Gastrocnemius medialis (tissue), 4 donors: ENCODE measurements at regions not wholly inside any gene's neighbourhood (a gene's known extent, or its start where the extent isn't known, plus 50 kb on each side); places are given as distances from the start of the nearest gene placed in this dataset.

Experiments
- ATAC-seq, 2 donors: fragments of 150-250 bp; one replicate each; pipeline ENCODE4 v1.9.1; 2016
- DNase-seq, 2 donors: peaks; one replicate each; pipeline ENCODE4 v3.0.0-alpha.2; 2019
- H3K27ac ChIP-seq, 4 donors: fragments of 200-600 bp; sonication (generic); 1 replicate in 1 of 4; 2 replicates in 3 of 4; pipeline ENCODE4 v1.5.1; 2016 to 2018; ENCODE audit warnings: mild to moderate bottlenecking in 2 of 4, moderate library complexity in 1 of 4
- H3K27me3 ChIP-seq, 3 donors: fragments of 200-600 bp; sonication (generic) in 2 of 3; 1 replicate in 1 of 3; 2 replicates in 2 of 3; pipeline versions ENCODE4 v1.5.1 to v1.6.0; 2016 to 2019; ENCODE audit warnings: mild to moderate bottlenecking in 1 of 3, moderate library complexity in 1 of 3
- H3K36me3 ChIP-seq, 2 donors: fragments of 200-600 bp; sonication (generic) in 1 of 2; one replicate each; pipeline ENCODE4 v1.5.1; 2017 to 2018
- H3K4me1 ChIP-seq, 2 donors: fragments of 200-600 bp; sonication (generic) in 1 of 2; one replicate each; pipeline ENCODE4 v1.5.1; 2016 to 2017; ENCODE audit warnings: mild to moderate bottlenecking in 2 of 2
- H3K4me3 ChIP-seq, 4 donors: fragments of 200-600 bp; sonication (generic) in 3 of 4; 1 replicate in 1 of 4; 2 replicates in 3 of 4; pipeline ENCODE4 v1.5.1; 2016 to 2019; ENCODE audit warnings: mild to moderate bottlenecking in 2 of 4
- H3K9me3 ChIP-seq, 3 donors: fragments of 200-600 bp; sonication (generic) in 2 of 3; 1 replicate in 1 of 3; 2 replicates in 2 of 3; pipeline ENCODE4 v1.5.1; 2016 to 2019
- CTCF ChIP-seq, 5 experiments: fragments of 450-650 bp in 3 of 5; fragments of 200-600 bp in 2 of 5; sonication (generic) in 2 of 5; IDR thresholded peaks in 4 of 5; conservative IDR thresholded peaks in 1 of 5; 1 replicate in 4 of 5; 2 replicates in 1 of 5; pipeline ENCODE4 v1.5.1; 2016 to 2019; ENCODE audit warnings: antibody characterized with exemption in 5 of 5, mild to moderate bottlenecking in 3 of 5, moderate library complexity in 3 of 5
- POLR2A ChIP-seq, 2 donors: fragments of 450-650 bp; IDR thresholded peaks; one replicate each; pipeline ENCODE4 v1.6.1; 2017; ENCODE audit warnings: antibody characterized with exemption in 2 of 2, mild to moderate bottlenecking in 2 of 2, moderate library complexity in 2 of 2
- in situ Hi-C, 4 donors: fragments of 200-750 bp; cut with MboI; loops; one replicate each; pipeline versions ENCODE4 v1.15.0 to v1.8.0; 2017; ENCODE audit warnings: low sequenced_read_pairs in 4 of 4
- intact Hi-C: fragments of 100-400 bp; cut with DNase I; formaldehyde crosslinking; loops from one replicate; pipeline ENCODE4 v1.15.1; 2023; ENCODE audit warnings: low total_unique reads

- in situ Hi-C loops (no loop called here), intact Hi-C loops (no loop called here)
- no peak for DNase-seq
- Histone ChIP-seq H3K4me1 (no peaks in the 10 kb centered on the region), H3K27me3 (peaks cover 7 to 16% (median 14%) of the 10 kb centered on the region in 3 donors), H3K27ac (no peak overlapping the region), H3K4me3 (no peak overlapping the region), H3K9me3 (no peaks in the 10 kb centered on the region), H3K36me3 (no peaks in the 10 kb centered on the region)
- no peak for TF ChIP-seq CTCF (IDR thresholded peaks at IDR 0.05 in 4 of 5, conservative IDR thresholded peaks at IDR 0.05 in 1 of 5)
- no peak for TF ChIP-seq POLR2A (IDR thresholded peaks at IDR 0.05)
- ATAC-seq, result no peak
These were observed 120.2 kb upstream of the RPL38 start for GRCh38 chr17:74083321-74083720.

GRCh38 chr17:74085434-74085833 lies 118.0 kb upstream of the RPL38 start:
- H3K4me3 ChIP-seq, result no peak overlapping the region
- peaks cover 7 to 15% (median 12%) of the 10 kb centered on the region in 3 donors for H3K27me3 ChIP-seq
- H3K4me1 ChIP-seq, result no peaks in the 10 kb centered on the region
- in situ Hi-C loops, result no loop called here
- H3K36me3 ChIP-seq, result no peaks in the 10 kb centered on the region
- ATAC-seq, result no peak
- intact Hi-C loops, result no loop called here
- H3K27ac ChIP-seq, result no peak overlapping the region
- TF ChIP-seq CTCF (IDR thresholded peaks at IDR 0.05 in 4 of 5, conservative IDR thresholded peaks at IDR 0.05 in 1 of 5) (no peak), POLR2A (IDR thresholded peaks at IDR 0.05) (no peak)
- H3K9me3 ChIP-seq, result no peaks in the 10 kb centered on the region
- no peak for DNase-seq

GRCh38 chr17:74087002-74087585 lies 116.4 kb upstream of the RPL38 start:
- no peak for ATAC-seq
- in situ Hi-C loops, result no loop called here
- DNase-seq, result no peak

GRCh38 chr17:74088285-74088933 lies 115.1 kb upstream of the RPL38 start:
- in situ Hi-C loops, result no loop called here
- intact Hi-C loops, result no loop called here
- Histone ChIP-seq H3K27me3 (peaks cover 0 to 6% (median 0%) of the 10 kb centered on the region in 3 donors), H3K9me3 (no peaks in the 10 kb centered on the region), H3K4me1 (no peaks in the 10 kb centered on the region), H3K27ac (no peak overlapping the region), H3K4me3 (no peak overlapping the region), H3K36me3 (no peaks in the 10 kb centered on the region)
- ATAC-seq (no peak), DNase-seq (no peak)
- no peak for TF ChIP-seq POLR2A (IDR thresholded peaks at IDR 0.05)
- TF ChIP-seq CTCF (IDR thresholded peaks at IDR 0.05 in 4 of 5, conservative IDR thresholded peaks at IDR 0.05 in 1 of 5), result no peak

More at GRCh38 chr17:74087002-74087585, 116.4 kb upstream of the RPL38 start:
- Histone ChIP-seq H3K9me3 (no peaks in the 10 kb centered on the region), H3K27ac (no peak overlapping the region), H3K4me3 (no peak overlapping the region), H3K27me3 (peaks cover 0 to 6% (median 0%) of the 10 kb centered on the region in 3 donors), H3K4me1 (no peaks in the 10 kb centered on the region), H3K36me3 (no peaks in the 10 kb centered on the region)
- intact Hi-C loops, result no loop called here
- TF ChIP-seq POLR2A (IDR thresholded peaks at IDR 0.05), result no peak
- TF ChIP-seq CTCF (IDR thresholded peaks at IDR 0.05 in 4 of 5, conservative IDR thresholded peaks at IDR 0.05 in 1 of 5), result no peak
